IPS-20b (cell line): ENCODE measurements at regions not wholly inside any gene's neighbourhood (a gene's known extent, or its start where the extent isn't known, plus 50 kb on each side); places are given as distances from the start of the nearest gene placed in this dataset.

Experiments used
- H3K27ac ChIP-seq: one replicate; pipeline ENCODE4 v1.5.1; 2013; ENCODE audit warnings: low read length
- H3K27me3 ChIP-seq: 2 replicates; pipeline ENCODE4 v1.6.1; 2013; ENCODE audit warnings: mild to moderate bottlenecking, low read length, inconsistent platforms; ENCODE audit not compliant: insufficient read depth
- H3K36me3 ChIP-seq: 2 replicates; pipeline ENCODE4 v1.6.1; 2013; ENCODE audit warnings: low read depth, mild to moderate bottlenecking, inconsistent platforms, low read length, moderate library complexity; ENCODE audit not compliant: insufficient read depth
- H3K4me1 ChIP-seq: 2 replicates; pipeline ENCODE4 v1.6.1; 2013; ENCODE audit warnings: mild to moderate bottlenecking, control low read depth, inconsistent platforms, low read length, moderate library complexity; ENCODE audit not compliant: insufficient read depth
- H3K4me3 ChIP-seq: 2 replicates; pipeline ENCODE4 v1.5.1; 2013; ENCODE audit warnings: mild to moderate bottlenecking, low read length, inconsistent platforms
- H3K9ac ChIP-seq: 2 replicates; pipeline ENCODE4 v1.6.1; 2013; ENCODE audit warnings: low read depth, mild to moderate bottlenecking, inconsistent platforms, low read length, moderate library complexity
- H3K9me3 ChIP-seq: 2 replicates; pipeline ENCODE4 v1.6.1; 2013; ENCODE audit warnings: mild to moderate bottlenecking, low read depth, low read length, inconsistent platforms; ENCODE audit not compliant: insufficient read depth

GRCh38 chr10:30782157-30782536 lies 152.6 kb upstream of the LYZL2 start:
- Histone ChIP-seq H3K9me3 (no peaks in the 10 kb centered on the region), H3K4me1 (peaks cover 3% of the 10 kb centered on the region; the same call in 1 of the 2 replicates), H3K27me3 (peaks cover 26% of the 10 kb centered on the region), H3K9ac (no peak overlapping the region), H3K36me3 (no peaks in the 10 kb centered on the region), H3K27ac (no peak overlapping the region), H3K4me3 (no peak overlapping the region)

GRCh38 chr10:30781670-30782121 lies 152.1 kb upstream of the LYZL2 start:
- H3K27me3 ChIP-seq = peaks cover 22% of the 10 kb centered on the region

GRCh38 chr10:30778769-30779168 lies 149.2 kb upstream of the LYZL2 start:
- Histone ChIP-seq H3K4me1 (no peaks in the 10 kb centered on the region), H3K27me3 (peaks cover 10% of the 10 kb centered on the region), H3K9ac (no peak overlapping the region), H3K9me3 (no peaks in the 10 kb centered on the region; the same call in 1 of the 2 replicates), H3K4me3 (no peak overlapping the region), H3K27ac (no peak overlapping the region), H3K36me3 (no peaks in the 10 kb centered on the region)

More at GRCh38 chr10:30781670-30782121, 152.1 kb upstream of the LYZL2 start:
- no peak overlapping the region for H3K4me3 ChIP-seq
- no peaks in the 10 kb centered on the region for H3K36me3 ChIP-seq
- H3K4me1 ChIP-seq = peaks cover 3% of the 10 kb centered on the region; the same call in 1 of the 2 replicates
- no peak overlapping the region for H3K9ac ChIP-seq
- no peak overlapping the region for H3K27ac ChIP-seq
- H3K9me3 ChIP-seq = no peaks in the 10 kb centered on the region

GRCh38 chr10:30775779-30776591 lies 146.4 kb upstream of the LYZL2 start:
- H3K9me3 ChIP-seq = peaks cover 5% of the 10 kb centered on the region
- no peak overlapping the region for H3K4me3 ChIP-seq
- no peak overlapping the region for H3K9ac ChIP-seq
- no peaks in the 10 kb centered on the region for H3K27me3 ChIP-seq
- no peaks in the 10 kb centered on the region for H3K4me1 ChIP-seq
- no peaks in the 10 kb centered on the region for H3K36me3 ChIP-seq
- no peak overlapping the region for H3K27ac ChIP-seq

- Histone ChIP-seq H3K27me3 (no peaks in the 10 kb centered on the region), H3K9ac (no peak overlapping the region), H3K36me3 (no peaks in the 10 kb centered on the region), H3K4me1 (no peaks in the 10 kb centered on the region), H3K27ac (no peak overlapping the region), H3K9me3 (peaks cover 23% of the 10 kb centered on the region), H3K4me3 (no peak overlapping the region)
These were observed 144.7 kb upstream of the LYZL2 start for GRCh38 chr10:30774261-30774660.

- Histone ChIP-seq H3K4me1 (no peaks in the 10 kb centered on the region), H3K9ac (no peak overlapping the region), H3K9me3 (peaks cover 24% of the 10 kb centered on the region), H3K27ac (no peak overlapping the region), H3K36me3 (no peaks in the 10 kb centered on the region), H3K27me3 (no peaks in the 10 kb centered on the region), H3K4me3 (no peak overlapping the region)
These were observed 143.9 kb upstream of the LYZL2 start for GRCh38 chr10:30773501-30773900.

GRCh38 chr10:30770816-30771215 lies 141.3 kb upstream of the LYZL2 start:
- Histone ChIP-seq H3K4me1 (no peaks in the 10 kb centered on the region), H3K27me3 (no peaks in the 10 kb centered on the region), H3K27ac (no peak overlapping the region), H3K4me3 (0 out of 2 replicates have a peak overlapping the region, but pooled peaks have one; percentile 3), H3K36me3 (no peaks in the 10 kb centered on the region), H3K9ac (no peak overlapping the region), H3K9me3 (peaks cover 24% of the 10 kb centered on the region)

- Histone ChIP-seq H3K27me3 (no peaks in the 10 kb centered on the region), H3K27ac (no peak overlapping the region), H3K4me1 (no peaks in the 10 kb centered on the region), H3K9ac (no peak overlapping the region), H3K4me3 (0 out of 2 replicates have a peak overlapping the region, but pooled peaks have one; percentile 3), H3K36me3 (no peaks in the 10 kb centered on the region), H3K9me3 (peaks cover 24% of the 10 kb centered on the region)
These were observed 140.7 kb upstream of the LYZL2 start for GRCh38 chr10:30770229-30770628.

- H3K36me3 ChIP-seq = no peaks in the 10 kb centered on the region
- no peak overlapping the region for H3K27ac ChIP-seq
- H3K9me3 ChIP-seq = peaks cover 24% of the 10 kb centered on the region
- H3K4me1 ChIP-seq = no peaks in the 10 kb centered on the region
- no peak overlapping the region for H3K9ac ChIP-seq
- no peak overlapping the region for H3K4me3 ChIP-seq
- H3K27me3 ChIP-seq = no peaks in the 10 kb centered on the region
These were observed 139.8 kb upstream of the LYZL2 start for GRCh38 chr10:30769361-30769760.

- H3K27ac ChIP-seq = no peak overlapping the region
- H3K9me3 ChIP-seq = peaks cover 15% of the 10 kb centered on the region
- H3K4me1 ChIP-seq = no peaks in the 10 kb centered on the region
- H3K9ac ChIP-seq = no peak overlapping the region
- H3K27me3 ChIP-seq = no peaks in the 10 kb centered on the region
- no peak overlapping the region for H3K4me3 ChIP-seq
- no peaks in the 10 kb centered on the region for H3K36me3 ChIP-seq
These were observed 136.1 kb upstream of the LYZL2 start for GRCh38 chr10:30765616-30766015.

GRCh38 chr10:30765022-30765615 lies 135.6 kb upstream of the LYZL2 start:
- Histone ChIP-seq H3K27me3 (no peaks in the 10 kb centered on the region), H3K9me3 (peaks cover 10% of the 10 kb centered on the region), H3K4me3 (no peak overlapping the region), H3K27ac (no peak overlapping the region), H3K36me3 (no peaks in the 10 kb centered on the region), H3K4me1 (no peaks in the 10 kb centered on the region), H3K9ac (no peak overlapping the region)

GRCh38 chr10:30763918-30764317 lies 134.4 kb upstream of the LYZL2 start:
- Histone ChIP-seq H3K4me1 (no peaks in the 10 kb centered on the region), H3K36me3 (no peaks in the 10 kb centered on the region), H3K9ac (no peak overlapping the region), H3K27me3 (no peaks in the 10 kb centered on the region), H3K9me3 (no peaks in the 10 kb centered on the region), H3K27ac (no peak overlapping the region), H3K4me3 (no peak overlapping the region)
